HG03097 (cell line): ENCODE measurements at regions not wholly inside any gene's neighbourhood (a gene's known extent, or its start where the extent isn't known, plus 50 kb on each side); places are given as distances from the start of the nearest gene placed in this dataset.
"Not testable (repeated sequence)": the region's sequence is repeated elsewhere in the genome, so short reads cannot be mapped to it uniquely, and the experiment has no call there.

ENCODE experiments used
- ATAC-seq: cut with Tn5 transposase; IDR thresholded peaks from one replicate; pipeline ENCODE4 v1.9.1; 2021; ENCODE audit not compliant: unreplicated experiment, low FRiP score

DNA sequence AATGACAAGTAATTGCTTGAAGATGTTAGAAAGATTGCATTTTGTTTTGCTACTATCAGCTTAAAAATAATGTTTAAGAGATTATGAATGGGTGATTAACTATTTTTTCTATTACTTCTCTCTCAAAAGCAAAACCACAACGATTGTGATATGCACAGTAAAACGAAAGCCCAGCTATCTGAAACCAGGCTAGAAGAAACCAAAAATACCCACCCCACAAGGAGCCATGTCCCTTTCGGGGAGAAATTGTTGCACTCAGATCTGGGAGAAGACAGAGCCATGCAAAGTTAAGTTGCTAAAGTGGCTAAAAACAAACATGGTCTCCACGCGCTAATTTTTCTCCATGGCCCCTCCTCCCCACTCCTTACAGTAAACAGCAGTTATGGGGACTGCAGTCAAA lies 173.6 kb downstream of the RPS24 start:
- no peak for ATAC-seq

DNA sequence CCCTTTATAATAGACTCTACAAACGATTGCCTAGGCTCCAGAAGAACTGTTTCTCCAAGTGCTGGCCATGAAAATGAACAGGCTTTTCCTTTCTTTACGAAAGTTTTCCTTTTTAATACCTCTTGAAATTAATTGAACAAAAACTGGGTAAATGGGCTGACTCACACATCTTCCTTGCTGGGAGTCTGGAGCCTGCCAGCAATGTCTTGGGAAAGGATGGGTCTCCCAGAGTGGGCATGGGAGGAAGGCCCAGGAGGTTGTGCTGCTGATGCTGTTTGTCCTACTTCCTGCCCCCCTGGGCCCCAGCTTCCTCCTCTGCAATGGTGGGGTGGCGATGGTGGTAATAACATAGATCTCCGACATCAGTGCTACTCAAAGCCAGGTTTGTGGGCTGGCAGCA lies 174.1 kb downstream of the RPS24 start:
- ATAC-seq: no peak

DNA sequence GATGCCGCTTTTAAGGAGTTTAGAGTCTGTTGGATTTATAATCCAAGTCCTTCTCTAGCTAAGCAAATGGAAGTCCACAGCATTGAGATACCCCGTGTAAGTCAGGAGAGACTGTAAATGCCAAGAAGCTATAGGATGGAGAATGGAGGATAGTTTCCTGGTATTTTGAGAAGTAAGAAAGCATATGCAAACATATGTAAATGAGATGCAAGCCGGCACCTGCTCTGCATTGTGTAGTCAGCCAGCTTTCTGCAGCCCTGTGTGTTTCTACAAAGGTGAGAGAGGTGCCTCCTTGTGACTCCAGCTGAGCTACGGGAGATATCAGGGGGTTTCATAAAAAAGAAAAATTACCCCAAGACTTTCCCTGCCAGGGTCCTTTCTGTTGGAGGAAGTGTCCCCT lies 176.3 kb downstream of the RPS24 start:
- ATAC-seq: no peak

DNA sequence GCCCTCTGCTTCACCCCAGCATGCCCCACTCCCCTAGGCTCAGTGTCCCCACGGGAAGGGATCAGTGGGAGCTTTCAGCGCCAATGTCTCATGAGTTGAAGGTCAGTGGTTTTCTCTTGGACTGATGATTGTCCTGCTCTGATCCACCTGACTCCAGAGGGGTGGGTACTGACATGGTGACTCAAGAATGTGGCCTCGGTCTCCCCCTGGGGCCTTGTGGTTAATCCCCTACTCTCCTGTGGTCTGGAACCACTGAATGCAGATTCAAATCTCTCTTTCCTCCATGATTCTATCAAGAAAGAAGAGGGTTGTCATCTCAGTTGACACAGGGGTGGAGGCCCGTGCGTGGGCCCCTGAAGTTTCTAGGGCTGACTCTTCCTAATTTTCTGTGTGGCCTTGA lies 176.9 kb downstream of the RPS24 start:
- ATAC-seq: no peak

DNA sequence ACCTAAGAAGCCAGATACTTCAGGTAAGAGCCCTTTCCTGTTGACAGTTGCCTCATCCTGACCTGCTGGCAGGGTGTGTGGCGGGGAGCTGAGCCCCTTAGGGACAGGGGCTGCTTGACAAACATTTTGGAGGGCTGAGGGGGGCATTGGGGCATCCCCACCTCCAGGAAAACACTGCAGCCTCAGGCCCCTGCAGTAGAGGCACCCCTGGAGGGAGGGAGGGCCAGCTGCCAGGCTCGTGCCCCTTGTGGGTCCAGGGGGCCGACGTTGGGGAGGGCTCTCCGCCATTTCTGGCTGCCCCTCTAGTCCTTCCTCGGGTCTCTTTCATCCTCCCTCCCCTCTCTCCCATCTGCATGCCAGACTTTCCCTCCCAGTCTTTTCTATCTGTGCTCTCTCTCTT lies 177.3 kb downstream of the RPS24 start:
- ATAC-seq: no peak

DNA sequence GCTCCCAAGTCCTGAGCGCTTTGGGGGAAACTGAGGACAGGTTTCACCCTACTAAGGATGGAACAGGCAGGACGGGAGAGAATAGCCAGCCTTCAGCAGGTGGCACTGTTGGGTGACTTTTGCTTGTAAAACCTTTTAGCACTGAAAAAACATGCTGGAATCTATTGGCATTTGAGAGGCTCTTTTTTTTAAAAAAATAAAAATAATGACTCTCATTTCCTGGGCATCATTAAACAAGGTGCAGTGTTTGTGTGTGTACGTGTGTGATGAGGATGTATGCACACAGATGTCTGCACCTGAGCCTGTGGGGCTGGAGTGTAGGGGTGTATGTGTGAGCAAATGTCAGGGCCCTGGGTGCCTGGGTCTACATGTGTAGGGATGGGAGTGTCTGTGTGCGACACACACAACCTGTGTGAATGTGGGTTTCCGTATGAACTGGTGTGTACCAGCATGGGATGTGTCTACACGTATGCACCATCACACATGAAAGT lies 177.9 kb downstream of the RPS24 start:
- ATAC-seq: no peak

DNA sequence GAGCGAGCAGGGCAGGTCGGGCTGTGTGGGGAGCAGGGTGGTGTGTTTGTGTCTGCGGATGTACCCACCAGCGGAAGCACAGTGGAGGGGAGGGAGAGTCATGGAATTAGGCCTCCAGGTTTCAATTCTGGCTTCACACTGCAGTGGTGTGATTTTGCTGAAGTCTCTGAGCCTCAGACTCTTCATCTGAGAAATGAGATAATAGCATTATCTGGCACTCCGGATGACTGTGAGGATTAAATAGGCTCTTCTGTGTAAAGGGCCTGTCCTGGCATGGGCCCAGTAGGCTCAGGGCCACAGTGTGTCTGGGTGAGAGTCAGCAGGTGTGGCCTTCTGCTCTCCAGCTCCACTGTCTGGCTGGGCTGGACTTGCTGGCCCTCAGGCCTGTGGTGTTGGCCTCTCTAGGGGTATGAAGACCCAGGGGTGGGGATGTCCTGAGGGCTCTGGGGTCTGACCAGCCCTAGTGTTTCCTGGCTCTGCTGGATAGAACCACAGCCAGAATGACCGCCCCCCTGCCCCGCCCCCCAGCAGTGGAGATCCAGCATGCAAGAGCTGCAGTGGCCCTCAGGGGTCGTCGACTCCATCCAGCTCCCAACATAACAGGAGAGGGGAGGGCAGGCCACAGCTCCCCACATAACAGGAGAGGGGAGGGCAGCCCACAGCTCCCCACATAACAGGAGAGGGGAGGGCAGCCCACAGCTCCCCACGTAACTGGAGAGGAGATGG lies 178.6 kb downstream of the RPS24 start:
- ATAC-seq: no peak

DNA sequence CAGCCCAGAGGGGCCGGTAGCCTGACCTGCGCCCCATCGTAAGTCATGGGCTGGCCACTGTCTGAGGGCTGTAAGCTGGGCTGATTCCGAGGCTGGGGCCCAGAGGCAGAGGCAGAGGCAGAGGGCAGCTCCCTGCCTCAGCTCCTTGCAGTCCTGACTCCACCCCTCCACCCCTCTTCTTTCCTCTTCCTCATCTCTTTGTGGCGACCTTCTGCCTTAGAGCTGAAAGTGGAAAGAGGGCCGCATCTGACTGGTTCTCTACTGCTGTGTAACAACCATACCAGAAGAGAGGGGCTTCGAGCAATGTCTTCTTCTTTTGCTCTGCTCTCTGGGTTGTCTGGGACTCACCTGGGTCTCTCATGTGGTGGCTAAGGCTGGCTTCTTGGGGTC lies 179.1 kb downstream of the RPS24 start:
- no peak for ATAC-seq

DNA sequence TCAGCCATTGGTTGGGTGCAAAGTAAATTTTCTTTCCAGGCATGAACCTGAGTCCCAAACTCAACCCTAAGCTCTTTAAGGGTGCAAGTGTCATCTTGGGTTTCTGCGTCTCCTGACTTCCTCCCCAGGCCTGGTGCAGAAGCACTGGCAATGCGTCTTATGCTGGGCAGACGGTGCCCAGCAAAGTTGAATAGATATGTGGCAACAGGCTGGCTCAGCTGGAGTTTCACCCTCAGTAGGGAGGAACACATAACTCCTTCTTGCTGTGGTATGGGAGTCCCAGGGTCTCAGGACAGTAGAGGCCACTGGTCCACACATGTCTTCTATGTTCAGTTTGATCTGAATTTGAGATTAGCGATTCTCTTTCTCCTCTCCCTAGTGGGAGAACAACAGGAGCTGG lies 181.3 kb downstream of the RPS24 start:
- ATAC-seq: no peak

DNA sequence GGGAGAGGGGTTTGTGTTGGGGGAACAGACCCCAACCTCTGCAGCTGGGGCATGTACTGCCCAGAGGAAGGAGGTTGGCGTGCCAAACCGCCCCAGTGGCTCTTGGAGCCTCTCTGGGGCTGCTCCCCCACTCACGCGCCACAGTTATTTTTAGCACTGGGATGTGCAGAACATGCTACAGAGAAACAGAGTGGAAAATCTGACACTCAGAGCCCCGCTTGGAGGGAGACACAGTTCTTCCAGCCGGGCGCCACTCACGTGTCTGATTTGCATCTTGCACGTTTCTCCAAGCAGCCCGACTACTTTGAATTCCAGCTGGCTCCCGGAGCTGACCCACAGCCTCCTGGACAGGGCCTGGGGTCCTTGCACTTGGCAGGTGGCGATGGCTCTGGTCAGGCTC lies 182.0 kb downstream of the RPS24 start:
- ATAC-seq: no peak

DNA sequence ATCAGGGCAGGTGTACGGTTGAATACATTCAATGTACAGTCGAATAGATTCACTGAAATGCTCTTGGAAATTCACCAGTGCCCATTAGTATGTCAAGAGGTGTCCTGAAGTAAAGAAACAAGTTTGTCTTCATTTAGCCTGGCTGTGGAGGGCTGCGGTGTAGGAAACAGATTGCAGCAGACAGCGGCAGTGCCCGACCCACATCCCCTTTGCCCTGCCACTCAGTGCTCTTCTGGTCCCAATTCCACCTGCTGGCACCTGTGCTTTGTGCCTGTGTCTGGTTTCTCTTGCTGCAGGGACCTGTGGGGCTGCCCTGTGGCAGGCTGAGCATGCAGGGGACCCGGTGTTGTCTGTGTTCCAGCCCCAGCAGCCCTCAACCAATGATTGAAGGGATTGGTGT lies 183.7 kb downstream of the RPS24 start:
- ATAC-seq: no peak

DNA sequence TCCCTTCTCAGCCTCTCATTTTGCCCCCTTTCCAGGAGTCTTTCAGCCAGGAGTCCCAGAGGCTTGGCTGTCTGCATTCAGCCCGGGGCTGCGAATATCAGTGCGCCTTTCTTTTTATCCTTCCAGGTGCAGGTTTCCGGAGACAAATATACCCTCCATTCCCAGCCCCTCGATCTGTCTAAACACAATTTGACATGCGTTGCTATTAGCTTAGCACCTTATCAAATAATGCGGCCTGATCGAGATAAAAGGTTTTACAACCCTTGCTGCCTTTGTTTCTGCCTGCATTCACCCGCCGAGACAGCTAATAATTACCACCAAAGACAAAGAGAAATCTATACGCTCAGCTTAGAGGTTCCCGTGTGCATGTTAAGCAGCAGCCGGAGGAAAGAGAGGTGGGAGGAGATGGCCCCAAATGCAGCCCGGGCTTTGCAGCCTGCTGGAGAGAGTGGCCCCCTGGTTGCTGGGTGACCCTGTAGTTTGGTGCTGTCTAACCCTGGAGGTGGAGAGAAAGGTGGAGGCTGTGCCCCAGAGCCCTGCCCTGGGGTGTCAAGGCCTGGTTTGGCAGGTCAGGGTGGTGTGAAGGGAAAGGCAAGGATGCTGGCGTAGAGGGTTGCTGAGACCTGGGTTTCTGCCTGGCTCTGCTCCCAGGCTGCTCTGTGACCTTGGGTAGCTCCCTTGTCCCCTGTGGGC lies 185.3 kb downstream of the RPS24 start:
- no peak for ATAC-seq

DNA sequence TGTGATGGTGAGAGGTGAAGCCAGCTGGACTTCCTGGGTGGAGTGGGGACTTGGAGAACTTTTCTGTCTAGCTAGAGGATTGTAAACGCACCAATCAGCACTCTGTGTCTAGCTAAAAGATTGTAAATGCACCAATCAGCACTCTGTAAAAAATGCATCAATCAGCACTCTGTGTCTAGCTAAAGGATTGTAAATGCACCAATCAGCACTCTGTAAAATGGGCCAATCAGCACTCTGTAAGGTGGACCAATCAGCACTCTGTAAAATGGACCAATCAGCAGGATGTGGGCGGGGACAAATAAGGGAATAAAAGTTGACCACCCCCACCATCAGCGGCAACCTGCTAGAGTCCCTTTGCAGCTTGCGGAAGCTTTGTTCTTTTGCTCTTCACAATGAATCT lies 185.9 kb downstream of the RPS24 start:
- not testable (repeated sequence) for ATAC-seq

DNA sequence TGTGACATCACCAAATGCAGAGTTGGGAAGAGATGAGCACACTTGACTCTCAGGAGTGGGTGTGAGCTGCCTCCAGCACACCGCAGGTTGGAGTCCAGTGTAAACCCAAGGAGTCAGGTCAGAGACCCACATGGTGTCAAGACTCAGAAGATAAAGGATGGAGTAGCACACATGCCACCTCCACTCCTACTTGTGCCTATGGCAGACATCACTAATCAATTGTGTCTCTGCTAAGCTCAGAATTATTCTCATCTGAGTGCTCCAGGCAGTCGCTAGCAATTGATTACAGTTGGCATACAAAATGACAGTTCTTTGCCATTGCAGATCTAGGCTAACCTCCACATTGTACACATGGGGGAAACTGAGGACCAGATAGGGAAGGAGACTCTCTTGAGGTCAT lies 187.1 kb downstream of the RPS24 start:
- no peak for ATAC-seq

DNA sequence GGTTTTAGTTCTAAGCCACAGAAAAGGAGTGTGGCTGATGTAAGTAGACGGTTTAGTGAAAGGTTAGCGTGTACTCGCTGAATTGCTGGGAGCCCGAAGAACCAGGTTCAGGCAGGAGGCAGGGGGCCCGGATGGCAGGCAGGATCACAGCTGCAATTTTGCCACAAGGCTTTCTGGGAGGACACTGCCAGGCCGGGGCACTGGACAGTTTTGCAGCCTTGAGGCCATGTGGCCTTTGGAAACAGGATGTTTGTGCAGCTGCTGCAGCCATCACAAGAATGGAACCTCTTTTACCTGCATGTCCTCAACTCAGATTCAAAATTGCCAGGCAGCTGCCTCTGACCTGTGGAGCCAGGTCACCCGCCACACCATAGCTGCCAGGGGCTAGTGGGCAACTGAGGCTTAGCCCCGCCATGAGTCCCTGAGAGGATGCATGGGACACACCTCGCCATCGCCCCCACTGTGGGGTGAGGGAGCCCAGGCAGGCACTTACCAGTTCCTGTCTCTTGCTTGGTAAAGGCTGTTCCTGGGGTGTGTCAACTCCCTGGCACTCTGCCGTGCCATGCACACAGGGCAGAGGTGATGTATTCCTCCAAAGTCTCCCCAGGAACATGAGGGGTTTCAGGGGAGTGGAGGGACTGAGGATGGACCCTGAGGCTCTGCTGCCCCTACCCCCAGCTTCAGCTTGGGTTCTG lies 188.6 kb downstream of the RPS24 start:
- no peak for ATAC-seq

DNA sequence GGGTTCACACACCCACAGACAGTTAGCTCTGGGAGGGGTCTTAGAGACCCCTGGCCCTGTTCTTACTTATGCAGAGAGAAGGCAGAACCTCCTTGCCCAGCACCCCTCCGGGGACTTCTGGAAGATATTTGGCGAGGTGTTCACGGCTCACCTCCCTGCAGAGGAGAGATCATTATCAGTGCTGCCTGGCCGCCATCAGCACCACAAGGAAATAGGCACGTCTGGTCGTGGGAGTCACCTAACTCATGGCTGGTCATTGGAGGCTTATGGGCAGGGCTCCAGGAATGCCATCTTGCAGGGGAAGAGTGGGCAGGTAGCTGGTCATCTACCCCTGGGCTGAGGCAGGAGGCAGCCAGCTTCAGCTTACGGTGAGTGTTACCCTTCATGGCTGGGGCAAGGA lies 189.4 kb downstream of the RPS24 start:
- no peak for ATAC-seq

DNA sequence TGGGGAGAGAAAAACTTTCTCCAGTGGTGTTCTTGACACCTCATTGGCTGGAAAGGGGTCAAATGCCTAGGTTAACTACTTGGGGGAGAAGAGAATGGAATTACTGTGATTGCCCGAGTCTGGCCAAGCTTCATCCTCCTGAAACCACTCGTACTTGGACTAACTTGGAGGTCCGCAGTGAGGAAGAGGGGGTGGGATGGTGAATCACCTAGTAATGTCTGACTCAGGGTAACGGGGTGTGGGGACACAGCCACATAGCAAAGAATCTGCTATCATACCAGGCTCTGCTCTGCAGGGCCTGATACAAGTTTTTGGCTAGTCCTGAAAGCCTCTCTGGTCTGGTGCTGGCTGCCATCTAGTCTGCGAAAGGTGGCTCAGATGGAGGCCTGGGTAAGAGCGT lies 190.9 kb downstream of the RPS24 start:
- no peak for ATAC-seq

DNA sequence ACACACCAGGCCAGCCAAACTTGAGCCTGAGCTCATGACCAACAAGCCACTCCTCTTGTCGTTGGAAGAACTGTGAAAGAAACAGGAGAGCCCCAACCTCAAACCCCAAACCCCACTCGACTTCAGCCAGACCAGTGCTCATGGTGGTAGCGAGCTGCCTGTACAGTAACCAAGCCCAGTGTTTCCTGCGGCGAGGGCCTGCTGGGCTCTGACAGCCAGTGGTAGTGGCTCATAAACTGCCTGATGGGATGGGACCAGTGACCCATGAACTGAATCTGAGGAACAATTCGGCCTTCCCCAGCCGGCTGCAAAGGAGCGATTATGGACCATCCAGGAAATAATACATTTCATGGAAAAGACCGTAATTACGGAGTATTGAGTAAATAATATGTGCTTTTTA lies 191.9 kb downstream of the RPS24 start:
- ATAC-seq: no peak

DNA sequence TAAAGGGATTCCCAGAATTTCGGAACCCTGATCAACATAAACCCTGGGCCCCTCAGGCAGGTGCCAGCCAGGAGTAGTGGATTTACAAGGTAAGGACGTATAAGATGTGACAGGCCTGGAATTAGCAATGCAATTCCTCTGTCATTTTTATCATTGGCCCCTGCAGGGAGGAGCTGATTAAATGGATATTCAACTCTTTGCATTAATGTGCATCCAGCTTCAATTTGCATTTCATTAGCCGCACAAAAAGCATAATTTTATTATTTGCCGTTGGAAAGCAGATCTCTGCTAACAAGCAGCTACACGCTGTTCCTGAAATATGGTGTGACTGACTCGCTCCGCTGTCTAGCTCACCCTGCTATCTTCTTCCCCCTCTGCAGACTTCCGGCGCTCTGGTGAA lies 195.8 kb downstream of the RPS24 start:
- no peak for ATAC-seq

DNA sequence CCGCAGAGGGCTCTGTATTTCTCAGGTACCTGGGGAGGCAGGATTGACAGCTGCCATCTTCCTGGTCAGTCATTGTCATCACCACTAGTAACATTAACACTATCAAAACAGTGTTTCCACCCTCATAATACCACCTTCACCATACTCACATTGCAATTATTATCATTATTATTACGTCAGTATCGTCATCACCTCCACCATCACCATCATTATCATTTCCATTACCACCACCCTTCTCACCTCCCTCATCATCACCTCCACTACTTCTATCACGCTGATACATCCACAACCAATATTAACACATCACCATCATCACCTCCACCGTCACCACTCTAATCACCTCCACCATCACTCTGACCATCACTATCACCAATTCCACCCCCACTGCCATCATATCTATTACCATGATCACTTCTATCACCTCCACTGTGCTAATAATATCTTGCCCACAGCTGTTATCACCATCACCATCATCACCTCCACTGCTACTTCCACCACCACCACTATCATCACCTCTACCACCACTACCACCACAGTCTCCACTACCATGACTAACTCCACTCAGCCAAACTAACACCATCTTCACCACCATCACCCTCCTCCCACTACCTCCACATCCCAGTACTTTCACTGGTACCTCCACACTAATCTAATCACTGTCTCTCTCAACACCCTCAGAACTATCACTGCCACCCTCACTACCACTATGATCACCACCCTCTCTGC lies 196.4 kb downstream of the RPS24 start:
- ATAC-seq: no peak

DNA sequence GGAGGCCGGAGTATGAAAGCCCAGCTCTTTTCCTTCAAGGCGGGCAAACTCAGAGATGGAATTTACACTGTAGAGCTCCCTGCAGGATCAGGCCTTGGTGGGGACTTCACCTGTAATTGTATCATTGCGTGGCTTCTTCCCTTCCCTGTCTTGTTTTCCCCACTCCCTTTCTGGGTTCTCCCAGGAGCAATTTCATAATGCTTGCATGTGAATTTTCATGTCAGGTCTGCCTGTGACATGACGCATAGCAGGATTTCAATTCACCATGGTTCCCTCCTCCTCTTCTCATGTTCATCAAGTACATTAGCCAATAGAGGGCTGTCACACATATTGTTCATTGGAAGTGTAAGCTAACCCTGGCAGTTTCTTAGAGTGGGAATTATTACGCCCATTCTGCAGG lies 197.7 kb downstream of the RPS24 start:
- no peak for ATAC-seq
